ENCODE measurements at regions not wholly inside any gene's neighbourhood (a gene's known extent, or its start where the extent isn't known, plus 50 kb on each side); places are given as distances from the start of the nearest gene placed in this dataset.

DNA sequence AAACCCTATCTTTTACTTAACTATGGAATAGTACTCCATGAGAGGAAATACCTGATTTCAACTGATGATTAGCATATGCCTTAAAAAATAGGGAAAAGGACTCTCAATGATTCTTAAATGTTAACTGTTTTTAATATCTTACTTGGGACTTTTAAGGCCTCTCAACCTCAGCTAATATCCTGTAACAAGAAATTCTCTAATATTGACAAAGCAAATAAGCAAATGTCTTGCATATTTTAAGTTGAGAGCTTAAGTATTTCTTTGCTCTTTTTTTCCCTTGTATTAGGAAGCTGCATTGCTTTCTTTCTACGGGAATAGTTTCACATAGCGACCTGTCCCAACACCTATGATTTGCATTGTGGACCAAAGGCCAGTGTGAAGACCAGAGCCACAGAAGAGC lies 249.9 kb downstream of the BCAT1 start:
- TF ChIP-seq GATA2 (IDR thresholded peaks at IDR 0.05; ENCODE audit: low read depth, low read length) (no peak), GATA3 (IDR thresholded peaks at IDR 0.05; ENCODE audit: low read depth, low read length) (no peak)

Data from SH-SY5Y (cell line).